Daoy (cell line): ENCODE measurements at regions not wholly inside any gene's neighbourhood (a gene's known extent, or its start where the extent isn't known, plus 50 kb on each side); places are given as distances from the start of the nearest gene placed in this dataset.

Experiments used
- DNase-seq: peaks from one replicate; pipeline ENCODE4 v3.0.0-alpha.2; 2015; ENCODE audit warnings: low read depth

- DNase-seq: peak; percentile 41
Observed at GRCh38 chr6:143621876-143622605, 55.7 kb upstream of the PHACTR2 start.

DNA sequence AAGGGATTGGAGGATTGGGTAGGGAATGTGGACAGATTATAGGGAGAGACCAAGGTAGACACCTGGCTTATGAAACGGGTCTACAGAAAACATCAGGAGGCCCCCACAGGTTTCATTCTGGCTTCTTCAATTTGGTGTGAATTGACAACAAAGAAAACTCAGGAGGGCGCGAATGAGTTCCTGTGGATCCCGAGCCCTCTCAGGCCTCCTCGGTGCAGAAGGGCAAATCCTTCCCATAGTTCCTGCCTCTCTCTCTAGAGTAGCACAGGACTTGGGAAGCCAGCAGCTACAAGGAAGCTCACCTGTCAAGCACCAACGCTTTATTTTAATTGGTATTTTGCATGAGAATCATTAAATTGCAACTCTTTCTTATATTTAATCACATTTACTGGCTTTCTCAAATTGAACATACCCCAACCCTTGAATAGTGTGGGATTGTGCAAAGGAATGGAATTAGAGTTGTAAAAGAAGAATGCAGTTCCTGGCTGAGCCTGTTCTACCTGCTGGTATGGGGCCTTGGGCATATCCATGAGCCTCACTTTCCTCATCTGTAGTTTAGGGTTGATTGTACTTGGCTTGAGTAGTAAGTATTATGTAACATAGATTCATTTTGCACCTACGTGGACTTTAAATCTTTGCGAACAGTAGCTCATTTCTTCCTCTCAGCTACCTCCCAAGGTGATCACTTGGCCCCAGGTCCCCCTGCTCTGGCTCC, 56.4 kb upstream of the PHACTR2 start:
- DNase-seq: no peak

GRCh38 chr6:143620447-143620846, 57.3 kb upstream of the PHACTR2 start:
- DNase-seq: peak; percentile 49

DNA sequence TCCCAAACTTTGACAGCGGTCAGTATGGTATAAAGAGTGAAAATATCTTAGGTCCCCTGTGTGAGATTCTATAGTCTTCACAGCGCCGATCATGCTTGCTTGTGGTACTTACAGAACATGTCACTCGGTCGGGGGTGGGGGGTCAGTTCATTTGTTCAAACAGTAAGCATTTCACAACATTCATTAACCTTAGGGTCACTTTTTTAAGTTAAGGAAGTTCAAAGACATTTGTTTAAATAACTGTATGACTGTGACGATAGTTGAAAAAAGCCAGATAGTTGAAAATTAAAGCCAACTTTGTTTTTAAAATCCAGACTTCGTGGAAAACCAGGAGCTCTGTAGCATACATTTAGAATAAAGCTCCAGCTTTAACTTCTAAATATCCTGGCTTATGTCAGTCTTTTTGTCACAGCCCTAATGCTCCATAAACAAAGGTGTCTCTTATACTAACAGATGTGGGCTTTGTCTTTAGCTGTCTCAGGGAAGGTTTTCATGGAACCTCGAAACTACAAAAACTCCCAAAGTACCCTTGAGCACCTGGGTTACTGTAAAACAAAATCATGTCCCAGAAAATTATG, 57.9 kb upstream of the PHACTR2 start:
- DNase-seq: no peak

DNA sequence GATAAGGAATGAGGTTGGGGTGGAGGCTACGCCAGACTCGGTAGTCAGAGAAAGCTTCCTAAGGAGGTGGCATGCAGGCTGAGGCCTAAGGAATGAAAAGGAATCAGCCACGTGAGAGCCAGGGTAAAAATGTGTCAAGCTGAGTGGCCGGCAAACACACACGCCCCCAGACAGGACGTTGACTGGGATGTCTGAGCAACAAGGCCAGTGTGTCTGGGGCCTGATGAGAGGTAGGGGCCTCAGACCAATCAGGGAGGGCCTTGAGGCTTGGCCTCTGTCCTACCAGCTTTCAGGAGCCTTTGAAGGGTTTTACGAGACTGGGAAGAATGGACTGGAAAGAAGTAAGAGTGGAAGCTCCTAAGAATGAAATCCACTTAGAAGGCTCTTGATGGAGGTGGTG, 61.0 kb upstream of the PHACTR2 start:
- no peak for DNase-seq

GRCh38 chr6:143615785-143616184, 62.0 kb upstream of the PHACTR2 start:
- no peak for DNase-seq

- DNase-seq: no peak
Observed at GRCh38 chr6:143614235-143614634, 63.5 kb upstream of the PHACTR2 start.

GRCh38 chr6:143613749-143614148, 64.0 kb upstream of the PHACTR2 start:
- no peak for DNase-seq

DNA sequence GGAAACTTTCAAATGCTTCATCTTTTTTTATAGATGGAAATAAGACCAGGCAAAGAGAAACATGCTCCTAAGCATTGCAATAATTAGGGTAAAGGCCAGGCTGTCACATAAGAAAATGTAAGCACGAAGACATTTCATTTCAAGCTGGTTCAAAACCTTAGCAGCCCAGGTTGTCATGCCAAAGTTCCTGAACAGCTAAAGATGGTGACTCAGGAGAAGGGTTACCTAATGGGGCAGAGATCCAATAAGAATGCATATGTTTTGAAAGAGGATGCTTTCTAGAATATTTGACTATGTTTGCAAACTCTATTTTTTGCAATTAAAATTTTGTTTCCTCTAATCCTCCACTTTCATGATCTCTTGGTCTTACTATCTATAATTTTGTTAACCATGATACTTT, 65.6 kb upstream of the PHACTR2 start:
- DNase-seq: no peak

GRCh38 chr6:143611580-143611979, 66.2 kb upstream of the PHACTR2 start:
- DNase-seq: no peak

- DNase-seq: no peak
Observed at GRCh38 chr6:143609972-143610371, 67.8 kb upstream of the PHACTR2 start.

GRCh38 chr6:143609501-143609900, 68.3 kb upstream of the PHACTR2 start:
- no peak for DNase-seq

GRCh38 chr6:143608906-143609305, 68.9 kb upstream of the PHACTR2 start:
- no peak for DNase-seq

DNA sequence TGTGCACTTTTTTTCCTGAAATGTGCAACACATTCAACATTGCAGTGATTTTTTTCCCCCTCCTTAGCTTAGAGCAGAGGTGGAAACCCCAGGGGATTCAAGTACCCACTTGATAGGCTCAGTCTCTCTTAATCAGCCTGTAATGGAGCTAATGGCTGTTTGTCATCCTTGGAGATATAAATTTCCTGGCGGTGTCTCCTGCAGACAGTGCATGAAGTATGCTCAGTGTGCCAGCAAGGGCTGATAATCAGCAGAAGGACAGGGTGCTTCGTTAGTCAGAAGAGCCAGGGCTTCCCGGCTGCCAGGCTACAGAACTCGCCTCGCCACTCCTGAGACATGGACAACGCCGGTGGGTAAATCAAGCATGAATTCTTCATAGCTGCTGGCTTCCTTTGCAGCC, 69.8 kb upstream of the PHACTR2 start:
- DNase-seq: no peak

DNA sequence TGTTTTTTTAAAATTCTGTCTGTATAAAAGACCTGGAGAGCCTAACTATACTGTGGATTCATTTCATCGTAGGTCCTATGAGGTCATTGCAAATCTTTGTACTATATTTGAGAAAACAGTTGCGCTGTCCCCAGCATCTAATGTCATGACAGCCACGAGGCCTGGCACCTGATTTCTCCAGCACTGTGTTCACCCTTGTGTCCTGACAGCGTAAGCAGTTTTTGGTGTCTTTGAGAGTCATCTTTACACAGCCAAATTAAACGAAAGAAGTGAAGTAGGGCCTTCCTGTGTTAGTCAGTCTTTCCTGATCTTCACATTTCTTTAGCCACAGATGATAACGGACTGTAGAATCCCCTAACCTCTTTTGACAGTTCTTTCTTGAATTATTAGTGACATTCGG, 70.6 kb upstream of the PHACTR2 start:
- DNase-seq: no peak

- no peak for DNase-seq
Observed at GRCh38 chr6:143605906-143606521, 71.8 kb upstream of the PHACTR2 start.

GRCh38 chr6:143603455-143603854, 74.3 kb upstream of the PHACTR2 start:
- no peak for DNase-seq

GRCh38 chr6:143601504-143601903, 76.3 kb upstream of the PHACTR2 start:
- no peak for DNase-seq

DNA sequence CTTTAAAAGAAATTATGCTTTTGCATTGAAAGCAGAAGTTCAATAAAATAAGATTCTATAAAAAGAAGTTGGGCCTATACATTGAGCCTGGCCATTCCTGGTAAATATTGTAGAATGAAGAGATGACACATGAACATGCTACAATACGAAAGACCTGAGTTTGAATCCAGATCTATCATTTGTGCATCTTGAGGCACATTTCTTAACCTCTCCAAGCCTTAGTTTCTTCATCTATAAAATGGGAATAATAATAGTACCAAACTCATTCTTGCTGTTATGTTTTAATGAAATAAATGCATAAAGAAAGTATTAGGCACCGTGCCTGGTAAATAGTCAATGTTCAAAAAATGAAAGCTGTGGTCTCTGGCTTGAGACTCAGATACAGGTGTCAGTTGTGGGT, 76.9 kb upstream of the PHACTR2 start:
- no peak for DNase-seq

- no peak for DNase-seq
Observed at GRCh38 chr6:143598466-143599080, 79.2 kb upstream of the PHACTR2 start.

DNA sequence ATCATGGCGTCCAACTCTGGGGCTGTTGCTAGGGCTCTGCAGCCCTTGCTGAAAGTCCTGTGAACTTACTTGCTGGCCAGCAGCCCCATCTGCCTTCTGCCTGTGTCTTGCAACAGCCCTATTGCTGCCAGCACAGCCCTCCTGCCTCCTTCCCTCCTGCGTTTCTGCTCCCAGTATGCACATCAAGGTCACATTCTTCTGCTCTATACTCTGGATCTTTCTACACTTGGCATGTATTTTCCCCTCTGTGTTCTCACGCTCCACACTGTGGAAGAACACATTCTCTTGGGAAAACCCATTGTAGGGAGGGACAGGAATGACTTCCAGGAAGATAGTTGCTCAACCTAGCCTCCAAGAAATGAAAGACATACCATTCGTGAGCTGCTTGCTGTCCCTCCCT, 80.9 kb upstream of the PHACTR2 start:
- no peak for DNase-seq
